ENCODE measurements at regions not wholly inside any gene's neighbourhood (a gene's known extent, or its start where the extent isn't known, plus 50 kb on each side); places are given as distances from the start of the nearest gene placed in this dataset.

GRCh38 chr2:65985986-65986385 lies 448.9 kb upstream of the MEIS1 start:
- no peaks in the 10 kb centered on the region for H3K4me1 ChIP-seq (ENCODE audit: insufficient read depth, low read length)
- POLR2A ChIA-PET = no interaction called here
- no peak for ATAC-seq
- CTCF ChIA-PET (ENCODE audit: low intra/inter-chr PET ratio, low total read pairs) = no interaction called here
- intact Hi-C loops (cut with micrococcal nuclease; ENCODE audit: unreplicated experiment) = no loop called here
- no peaks in the 10 kb centered on the region for H3K9me3 ChIP-seq (ENCODE audit: low read length)
- no peak for TF ChIP-seq NCOA5 (CRISPR knock-in tag; IDR thresholded peaks at IDR 0.05)
- no peak for TF ChIP-seq RERE (CRISPR knock-in tag; IDR thresholded peaks at IDR 0.05; ENCODE audit: low read depth)
- no peak for TF ChIP-seq ZNF20 (CRISPR knock-in tag; IDR thresholded peaks at IDR 0.05)
- TF ChIP-seq NFE2L2 (IDR thresholded peaks at IDR 0.05; ENCODE audit: low read length) = no peak
- TF ChIP-seq SMC3 (IDR thresholded peaks at IDR 0.05; ENCODE audit: low read length) = no peak
- TF ChIP-seq ZNF713 (CRISPR knock-in tag; IDR thresholded peaks at IDR 0.05) = no peak
- no peak for TF ChIP-seq U2AF1 (optimal IDR thresholded peaks at IDR 0.05; ENCODE audit: low read depth, low read length)
- no peak for TF ChIP-seq ARNT (IDR thresholded peaks at IDR 0.05)
- no peak for TF ChIP-seq TP53 (CRISPR knock-in tag; conservative IDR thresholded peaks at IDR 0.05)
- TF ChIP-seq RNF2 (conservative IDR thresholded peaks at IDR 0.05; ENCODE audit: low read depth) = no peak
- no peak for TF ChIP-seq ZNF780A (CRISPR knock-in tag; IDR thresholded peaks at IDR 0.05)
- TF ChIP-seq ZNF484 (CRISPR knock-in tag; IDR thresholded peaks at IDR 0.05; ENCODE audit: borderline replicate concordance, low read depth) = no peak
- TF ChIP-seq JUND (CRISPR knock-in tag; IDR thresholded peaks at IDR 0.05) = no peak
- H3K4me2 ChIP-seq (ENCODE audit: low read depth, low read length) = no peak overlapping the region
- FAIRE-seq = no peak
- no TSS peak for BruUV-seq (replicated peaks)
- in situ Hi-C loops (cut with HindIII; ENCODE audit: extremely low pct_ligation_motif_present, low pct_unique_long_range_greater_than_20kb) = no loop called here
- no peaks in the 10 kb centered on the region for H4K20me1 ChIP-seq (ENCODE audit: insufficient read depth, low read length)
- no peak overlapping the region for H2AFZ ChIP-seq (ENCODE audit: low read length)
- H3K36me3 ChIP-seq (replicated peaks in 1 of 2; ENCODE audit: control insufficient read depth in 1 of 2, insufficient read depth in 2 of 2, low read length in 2 of 2) = no peaks in the 10 kb centered on the region
- no peak overlapping the region for H3K9ac ChIP-seq (ENCODE audit: insufficient read depth, low read depth, low read length)
- no peaks in the 10 kb centered on the region for H3K79me2 ChIP-seq (ENCODE audit: insufficient read depth, low read length)
- H3K4me3 ChIP-seq (replicated peaks in 1 of 3; ENCODE audit: insufficient read depth in 1 of 3, low read depth in 2 of 3, low read length in 3 of 3) = no peak overlapping the region
- no peaks in the 10 kb centered on the region for H3K27me3 ChIP-seq (ENCODE audit: control insufficient read depth in 1 of 2, insufficient read depth in 2 of 2, low read length in 2 of 2)
- DNase-seq (ENCODE audit: low spot score) = no peak
- no peak overlapping the region for H3K27ac ChIP-seq (ENCODE audit: extremely low read length, insufficient read depth, low read length)
